Left lobe of liver (tissue), 2 donors: ENCODE measurements at regions not wholly inside any gene's neighbourhood (a gene's known extent, or its start where the extent isn't known, plus 50 kb on each side); places are given as distances from the start of the nearest gene placed in this dataset.

Experiments used
- ATAC-seq: fragments of 200-7000 bp; cut with Tn5 transposase; one replicate; pipeline ENCODE4 v1.9.1; 2020; ENCODE audit warnings: mild to moderate bottlenecking, moderate library complexity
- DNase-seq: peaks from one replicate; pipeline ENCODE4 v3.0.0-alpha.2; 2020; ENCODE audit warnings: low spot score
- donor health status: DM: no; HTN: no; CAD: no; lungs with moderate emphysema.
- donor health status: DM: no; HTN: yes; CAD: no.

DNA sequence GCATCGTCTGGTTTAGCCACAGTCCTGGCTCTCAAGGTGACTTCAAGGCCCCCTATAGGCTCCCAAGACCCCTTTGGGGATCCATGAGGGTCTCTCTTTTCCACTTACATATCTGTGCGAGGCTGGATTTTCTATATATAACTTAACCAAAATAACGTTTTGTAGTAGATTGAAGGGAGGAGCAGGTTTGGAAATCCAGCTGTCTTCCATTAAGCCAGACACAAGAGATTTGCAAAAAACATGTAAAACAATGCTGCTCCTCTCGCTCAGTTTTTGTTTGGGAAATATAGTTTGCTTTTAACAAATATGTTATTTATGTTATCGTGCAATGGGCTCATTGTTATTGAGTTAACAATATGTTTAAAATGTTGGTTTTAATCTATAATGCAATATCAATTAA is 811.2 kb downstream of the TYW1 start:
- no peak for ATAC-seq
- DNase-seq: no peak

- ATAC-seq (no peak), DNase-seq (no peak)
Measured at GRCh38 chr7:67809586-67809985, 813.0 kb downstream of the TYW1 start.

DNA sequence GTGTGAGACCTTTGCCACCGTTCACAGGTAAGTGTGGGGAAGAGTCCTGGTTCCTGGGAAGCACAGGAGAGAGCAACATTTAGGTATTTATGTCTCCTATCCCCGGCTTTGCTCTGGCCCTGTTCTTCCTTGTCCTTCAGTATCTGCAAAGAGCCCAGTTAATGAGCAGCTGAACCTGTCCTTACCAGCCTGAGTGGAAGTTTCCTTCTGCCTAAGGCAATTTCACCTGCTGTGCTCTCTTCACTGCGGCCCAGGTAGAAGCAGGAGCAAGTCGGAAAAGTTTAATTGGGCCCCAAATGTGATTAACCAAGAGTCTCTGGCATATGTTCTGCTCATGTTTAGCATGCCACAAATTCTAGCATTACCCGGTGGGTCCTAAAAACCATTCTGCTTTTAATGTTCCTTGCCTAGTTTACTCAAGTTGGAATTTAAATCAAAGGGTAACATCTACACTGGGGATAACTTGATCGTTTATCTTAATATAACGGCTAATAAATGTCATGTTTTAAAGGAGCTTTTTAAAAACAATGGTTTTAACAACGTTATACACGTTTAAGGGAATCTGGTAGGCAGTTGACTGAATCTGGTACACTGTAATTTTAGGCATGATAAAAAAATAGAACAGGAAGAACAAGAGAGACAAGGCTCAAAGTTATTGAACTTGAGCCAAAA is 817.1 kb downstream of the TYW1 start:
- DNase-seq: no peak
- ATAC-seq: no peak

GRCh38 chr7:67817481-67817880 is 820.8 kb downstream of the TYW1 start:
- ATAC-seq: no peak
- no peak for DNase-seq

DNA sequence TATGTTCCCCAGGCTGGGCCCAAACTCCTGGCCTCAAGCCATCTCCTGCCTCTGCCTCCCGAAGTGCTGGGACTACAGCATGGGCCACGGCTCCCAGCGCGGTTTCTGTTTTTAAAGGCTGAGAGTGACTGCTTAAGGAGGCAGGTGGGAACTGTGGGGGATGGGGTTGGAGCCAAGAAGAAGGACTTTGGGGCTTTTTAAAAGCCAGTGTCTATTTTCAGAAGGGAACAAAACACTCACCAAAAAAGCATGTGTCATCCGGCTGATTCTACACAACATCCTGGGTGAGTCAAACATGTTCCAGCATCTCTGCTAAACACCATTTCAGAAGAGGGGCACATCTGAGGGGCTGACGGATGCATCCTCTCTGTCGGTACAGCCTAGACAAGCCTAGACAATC is 824.5 kb downstream of the TYW1 start:
- ATAC-seq (no peak), DNase-seq (no peak)

GRCh38 chr7:67823345-67823744 is 826.7 kb downstream of the TYW1 start:
- ATAC-seq (no peak), DNase-seq (no peak)

- ATAC-seq (no peak), DNase-seq (no peak)
Measured at GRCh38 chr7:67825356-67825755, 828.7 kb downstream of the TYW1 start.

- ATAC-seq (no peak), DNase-seq (no peak)
Measured at GRCh38 chr7:67841896-67842295, 845.3 kb downstream of the TYW1 start.

- DNase-seq (no peak), ATAC-seq (no peak)
Measured at GRCh38 chr7:67842571-67842970, 845.9 kb downstream of the TYW1 start.

DNA sequence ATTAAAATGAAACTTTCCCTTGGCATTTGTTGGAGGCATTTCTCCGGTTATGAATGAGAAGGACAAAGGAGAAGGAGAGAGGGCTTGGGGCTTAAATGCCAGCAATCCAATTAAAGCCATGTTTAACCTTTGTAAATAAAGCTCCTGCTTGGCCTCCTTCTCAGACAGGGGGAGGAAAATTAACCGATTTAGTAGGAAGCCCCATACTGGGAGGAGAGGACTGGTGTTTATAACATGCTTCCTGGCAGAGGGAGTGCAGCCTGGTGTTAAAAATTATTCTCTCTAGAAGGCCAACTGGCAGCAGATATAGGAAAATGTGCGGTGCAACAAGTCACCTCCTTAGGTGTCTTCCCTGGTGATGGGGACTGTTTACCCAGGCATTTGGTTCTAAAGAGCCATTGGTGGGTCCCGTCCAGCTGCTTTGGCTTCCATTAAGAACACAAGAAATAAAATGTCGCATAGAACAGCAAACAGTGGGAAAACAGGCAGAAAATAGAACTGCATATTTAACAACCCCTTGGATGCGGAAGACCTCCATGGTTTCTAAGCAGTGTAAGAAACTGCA is 846.5 kb downstream of the TYW1 start:
- ATAC-seq (no peak), DNase-seq (no peak)

GRCh38 chr7:67843615-67844014 is 847.0 kb downstream of the TYW1 start:
- ATAC-seq (no peak), DNase-seq (no peak)

GRCh38 chr7:67847092-67847787 is 850.6 kb downstream of the TYW1 start:
- no peak for DNase-seq
- no peak for ATAC-seq

DNA sequence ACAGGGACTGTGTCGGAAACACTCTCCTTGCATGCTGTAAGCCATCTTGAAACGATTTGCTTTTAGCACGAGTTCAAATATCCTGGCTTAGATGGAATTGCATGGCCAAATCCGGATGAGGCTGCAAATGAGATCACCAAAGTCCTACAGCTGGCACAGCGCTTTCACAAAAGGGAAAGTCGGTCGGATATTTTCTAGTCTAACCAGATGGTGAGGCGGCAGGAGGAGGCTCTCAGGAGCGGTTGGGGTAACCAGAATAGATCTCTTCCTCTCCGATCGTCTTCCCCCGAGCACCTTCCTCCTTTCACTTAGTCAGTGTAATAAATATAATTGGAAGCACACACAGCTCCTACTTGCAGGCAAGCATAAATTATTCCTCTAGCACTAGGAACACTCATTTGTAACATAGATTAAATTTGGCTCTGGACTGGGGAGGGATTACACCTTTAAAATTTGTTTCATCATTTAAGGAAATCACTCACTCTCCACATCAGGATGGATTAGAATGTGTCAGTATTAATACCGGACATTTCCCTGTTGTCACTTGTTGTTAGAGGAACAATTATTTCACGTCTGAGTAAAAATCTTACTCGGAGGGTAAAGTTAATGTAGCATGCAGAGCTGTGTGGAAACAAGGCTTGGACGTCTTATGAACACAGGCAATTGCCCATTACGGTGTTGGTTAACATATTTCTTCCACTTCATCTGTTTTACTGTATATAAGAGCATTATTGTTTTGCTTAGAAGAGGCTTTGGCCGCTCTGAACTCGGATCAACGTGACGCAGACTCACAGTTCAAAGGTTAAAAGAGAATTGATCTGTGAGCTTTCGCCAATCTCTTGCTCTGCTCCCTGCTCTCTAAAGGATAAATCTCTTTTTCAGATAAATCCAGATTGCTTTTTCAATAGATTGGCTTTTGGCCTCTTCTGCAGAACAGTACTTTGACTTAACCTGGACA is 857.9 kb downstream of the TYW1 start:
- DNase-seq: peak; percentile 61
- peak; percentile 90 for ATAC-seq

DNA sequence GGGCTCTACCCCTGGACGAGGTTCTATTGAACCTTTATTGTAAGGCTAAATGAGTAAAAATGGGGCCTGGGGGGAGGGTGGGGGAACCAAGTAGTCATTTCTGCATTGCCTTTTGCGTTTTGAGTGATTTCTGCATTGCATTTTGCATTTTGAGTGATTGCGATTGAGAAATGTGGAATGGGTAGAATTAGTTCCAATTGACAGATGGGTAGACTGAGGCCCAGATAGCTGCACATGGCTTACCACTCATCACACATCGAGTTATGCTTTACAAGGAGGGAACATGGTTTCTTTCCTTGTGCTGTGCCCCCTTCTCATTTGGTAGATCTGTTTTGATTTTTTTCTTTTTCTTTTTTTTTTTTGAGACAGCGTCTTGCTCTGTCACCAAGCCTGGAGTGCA is 858.7 kb downstream of the TYW1 start:
- ATAC-seq (no peak), DNase-seq (no peak)

- no peak for ATAC-seq
- no peak for DNase-seq
Measured at GRCh38 chr7:67856046-67856445, 859.4 kb downstream of the TYW1 start.

GRCh38 chr7:67857698-67858097 is 861.1 kb downstream of the TYW1 start:
- DNase-seq (no peak), ATAC-seq (no peak)

GRCh38 chr7:67858931-67859330 is 862.3 kb downstream of the TYW1 start:
- DNase-seq: no peak
- no peak for ATAC-seq

DNA sequence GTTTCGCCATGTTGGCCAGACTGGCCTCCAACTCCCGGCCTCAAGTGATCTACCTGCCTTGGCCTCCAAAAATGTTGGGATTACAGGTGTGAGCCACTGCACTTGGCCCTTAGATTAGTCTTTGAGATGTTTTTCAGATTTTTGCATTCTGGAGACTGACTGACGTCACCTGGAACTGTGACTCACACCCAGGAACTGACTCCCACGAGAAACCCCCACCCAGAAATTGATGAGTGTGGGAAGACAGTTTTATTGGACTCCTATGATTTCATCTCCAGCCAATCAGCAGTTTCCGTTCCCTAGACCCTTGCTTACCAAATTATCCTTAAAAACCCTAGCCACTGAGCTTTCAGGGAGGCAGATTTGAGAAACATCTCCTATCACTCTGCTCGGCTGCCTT is 867.3 kb downstream of the TYW1 start:
- DNase-seq: no peak

DNA sequence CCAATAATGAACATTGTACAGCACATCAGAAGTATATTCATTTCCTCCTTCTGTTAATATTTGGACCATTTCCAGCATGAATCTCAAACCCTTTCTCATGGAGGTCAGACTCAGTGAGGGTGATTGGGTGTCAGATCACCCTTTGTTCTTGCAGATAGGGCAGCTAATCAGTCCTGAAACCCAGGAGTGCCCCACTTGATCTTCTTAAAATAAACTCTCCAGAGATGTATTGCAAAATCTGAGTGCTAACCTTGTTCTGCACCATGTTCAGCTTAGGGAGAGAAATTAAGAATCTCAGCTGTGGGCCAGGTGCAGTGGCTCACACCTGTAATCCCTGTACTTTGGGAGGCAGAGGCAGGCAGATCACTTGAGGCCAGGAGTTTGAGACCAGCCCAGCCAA is 869.4 kb downstream of the TYW1 start:
- DNase-seq: no peak
- ATAC-seq: no peak

More for the DNA sequence above, 867.3 kb downstream of the TYW1 start:
- ATAC-seq: no peak

- ATAC-seq (no peak), DNase-seq (no peak)
Measured at GRCh38 chr7:67866812-67867211, 870.2 kb downstream of the TYW1 start.

DNA sequence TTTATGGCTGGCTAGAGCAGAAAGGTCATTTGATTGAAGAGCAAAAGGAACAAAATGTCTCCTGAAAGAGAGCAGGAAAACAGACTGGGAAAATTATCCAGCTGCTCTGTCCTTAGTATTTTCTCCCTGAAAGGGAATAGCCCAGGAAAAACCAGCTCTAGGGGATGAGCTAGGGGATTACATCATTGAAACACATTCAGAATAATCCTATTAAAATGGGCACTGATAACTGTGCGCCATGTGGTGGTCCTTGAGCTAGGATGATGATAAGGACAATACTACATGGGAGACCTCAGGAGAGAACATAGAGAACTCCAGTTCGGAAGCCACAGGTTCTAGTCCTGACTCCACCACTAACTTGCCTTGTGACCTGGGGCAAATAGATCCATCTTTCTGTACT is 873.8 kb downstream of the TYW1 start:
- ATAC-seq: no peak
- no peak for DNase-seq
